CD4-positive, alpha-beta T cell treated with Interleukin-21 for 1 hour (primary cell): ENCODE measurements at regions not wholly inside any gene's neighbourhood (a gene's known extent, or its start where the extent isn't known, plus 50 kb on each side); places are given as distances from the start of the nearest gene placed in this dataset.

Experiments used
- DNase-seq: peaks from one replicate; pipeline ENCODE4 v3.0.0-alpha.2; 2020

DNA sequence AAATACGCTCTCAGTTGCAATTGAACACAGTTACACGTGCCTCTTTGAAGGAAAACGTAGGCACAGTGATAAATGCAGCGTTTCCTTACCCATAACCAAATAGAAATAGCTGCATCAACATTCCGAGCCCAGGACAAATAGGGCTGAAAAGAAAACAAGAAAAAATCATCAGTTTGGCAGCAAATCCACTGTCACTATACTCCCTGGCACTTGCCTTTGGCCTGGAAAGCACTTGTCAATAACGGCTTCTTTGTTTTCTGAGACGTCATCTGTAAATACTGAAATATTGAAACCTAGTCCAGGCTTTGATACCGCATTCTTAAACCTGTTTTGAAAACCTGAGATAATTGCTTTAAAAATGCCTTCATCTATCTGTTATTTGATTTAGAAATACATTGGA lies 167.2 kb upstream of the AKR1E2 start:
- DNase-seq = no peak

DNA sequence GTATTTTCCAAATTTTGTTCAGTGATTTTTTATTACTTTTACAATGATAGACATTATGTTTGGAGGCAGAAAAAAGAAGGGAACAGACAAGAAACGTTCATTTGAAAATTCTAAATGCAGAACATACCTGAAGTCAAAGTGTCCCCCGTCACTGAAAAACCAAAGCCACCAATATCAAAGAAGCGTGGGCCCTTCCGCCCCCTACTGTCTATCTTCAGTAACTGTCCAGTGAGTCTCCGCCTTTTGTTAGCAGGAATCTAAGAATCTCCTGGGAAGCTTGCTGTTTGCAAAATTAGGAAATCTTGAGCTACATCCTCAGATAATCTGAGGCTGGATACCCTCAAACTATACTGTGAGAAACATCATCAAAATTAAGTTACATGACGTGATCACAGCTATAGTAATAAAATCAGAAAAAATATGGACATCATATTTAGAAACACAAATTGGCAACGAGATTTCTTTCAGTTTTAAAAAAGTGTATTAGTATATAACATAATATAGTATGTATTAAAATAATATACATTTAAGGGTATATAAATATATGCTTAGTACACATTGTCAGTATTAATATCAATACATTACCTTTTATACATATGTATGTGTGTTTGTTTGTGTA lies 169.3 kb upstream of the AKR1E2 start:
- peak; percentile 65 for DNase-seq

DNA sequence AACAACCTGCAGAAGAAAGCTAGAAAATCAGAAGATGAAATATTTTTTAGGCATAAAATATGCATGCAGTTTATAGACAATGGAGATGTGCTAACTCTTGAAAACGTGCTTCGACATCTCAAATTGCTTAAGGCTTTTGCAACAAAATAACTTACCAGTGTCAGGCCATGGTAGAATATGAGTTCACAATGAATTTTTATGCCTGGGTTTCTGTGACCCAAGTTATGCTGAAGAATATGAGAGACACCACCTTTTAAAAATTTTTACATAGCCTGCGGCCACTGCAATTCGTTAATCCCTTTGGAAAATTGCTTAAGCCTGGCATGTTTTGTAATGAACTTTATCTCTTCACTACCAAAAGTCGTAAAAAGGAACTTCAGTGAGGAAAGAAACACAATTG lies 170.1 kb upstream of the AKR1E2 start:
- no peak for DNase-seq

DNA sequence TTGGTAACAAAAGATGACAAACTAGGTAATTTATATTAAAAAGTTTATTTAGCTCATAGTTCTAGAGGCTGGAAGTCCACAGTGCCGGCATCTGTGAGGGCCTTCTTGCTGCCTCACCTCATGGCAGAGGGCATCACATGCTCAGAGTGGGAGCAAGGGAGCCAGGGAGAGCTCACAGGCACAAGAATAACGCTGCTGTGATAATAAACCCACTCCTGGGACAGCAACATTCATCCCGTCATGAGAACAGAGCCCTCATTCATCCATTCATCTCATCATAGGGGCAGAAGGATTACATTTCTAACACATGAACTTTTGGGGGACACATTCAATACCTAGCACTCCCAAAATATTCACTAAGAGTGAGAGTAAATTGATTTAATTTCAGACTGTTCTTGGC lies 170.6 kb upstream of the AKR1E2 start:
- no peak for DNase-seq

DNA sequence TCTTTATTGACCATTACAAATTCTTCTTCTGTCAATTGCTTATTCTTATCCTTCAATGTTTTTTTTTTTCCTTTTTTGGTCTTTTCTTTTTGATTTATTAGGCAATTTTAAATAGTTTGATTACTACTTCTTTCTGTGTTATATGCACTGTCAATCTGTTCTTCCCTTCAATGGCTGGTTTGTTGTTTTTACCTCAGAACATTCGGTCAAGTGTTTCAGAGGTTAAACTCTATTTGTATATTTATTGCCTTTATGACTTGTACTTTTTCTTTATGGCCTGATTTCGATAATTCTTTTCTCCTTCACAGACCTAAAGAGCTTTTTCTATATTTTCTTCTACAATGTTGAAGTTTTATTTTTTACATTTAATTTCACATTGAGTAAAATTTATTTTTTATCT lies 171.5 kb upstream of the AKR1E2 start:
- no peak for DNase-seq

DNA sequence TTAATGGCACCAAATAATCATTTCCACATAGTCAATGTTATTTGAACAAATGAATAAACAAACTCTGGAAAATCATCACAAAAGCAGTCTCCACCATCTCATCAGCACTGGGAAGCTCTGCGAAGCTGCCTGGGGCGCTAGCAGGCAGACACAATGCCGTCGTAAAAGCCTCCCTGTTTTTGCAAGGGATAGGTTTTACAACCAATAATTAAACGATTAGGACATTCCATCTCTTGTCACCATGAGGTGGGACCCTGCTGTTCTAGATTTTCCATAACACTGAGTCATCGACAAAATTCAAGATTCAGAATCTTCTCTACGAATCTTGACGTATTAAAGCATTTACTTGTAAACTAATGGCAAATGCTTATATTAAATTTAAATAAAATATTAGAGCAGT lies 172.8 kb upstream of the AKR1E2 start:
- DNase-seq = no peak

DNA sequence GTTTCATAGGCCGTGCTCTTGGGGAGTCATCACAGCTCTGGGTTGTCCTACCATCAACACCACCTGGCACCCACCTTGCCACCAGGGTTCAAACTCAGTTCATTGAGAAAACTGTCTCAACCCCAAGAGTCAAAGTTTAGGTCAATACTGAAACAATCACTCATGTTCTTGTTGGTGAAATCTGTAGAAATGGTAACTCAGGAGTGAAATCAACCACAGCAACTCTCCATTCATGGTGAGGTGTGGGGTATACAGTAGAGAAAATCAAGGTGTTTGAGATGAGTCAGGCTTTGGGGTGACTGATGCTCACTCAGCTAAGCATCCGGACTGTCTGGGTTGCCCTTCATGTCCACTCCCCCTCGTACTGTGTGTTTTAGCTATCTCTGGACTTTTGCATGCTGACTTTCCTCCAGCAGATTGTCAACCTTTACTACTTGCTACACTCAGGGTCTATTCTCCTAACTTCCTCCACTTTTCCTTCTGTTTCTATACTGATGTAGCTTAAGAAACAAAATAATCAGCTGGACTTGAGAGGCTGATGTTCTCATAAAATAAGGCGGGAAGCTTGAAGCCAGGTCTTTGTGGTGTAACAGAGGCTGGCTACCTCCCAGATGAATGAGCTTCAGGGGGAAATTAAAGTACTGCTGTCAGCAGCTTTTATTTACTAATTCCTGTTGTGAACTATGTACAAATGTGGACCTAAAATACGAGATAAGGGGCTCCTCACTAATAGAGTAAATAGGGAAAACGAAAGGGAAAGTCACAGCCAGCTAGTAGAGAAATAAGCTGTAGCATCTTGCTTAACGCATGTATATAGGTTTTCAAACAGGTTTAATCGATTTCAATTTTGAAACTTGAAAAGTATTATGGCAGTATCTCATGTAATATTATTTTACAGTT lies 173.6 kb upstream of the AKR1E2 start:
- DNase-seq = no peak

DNA sequence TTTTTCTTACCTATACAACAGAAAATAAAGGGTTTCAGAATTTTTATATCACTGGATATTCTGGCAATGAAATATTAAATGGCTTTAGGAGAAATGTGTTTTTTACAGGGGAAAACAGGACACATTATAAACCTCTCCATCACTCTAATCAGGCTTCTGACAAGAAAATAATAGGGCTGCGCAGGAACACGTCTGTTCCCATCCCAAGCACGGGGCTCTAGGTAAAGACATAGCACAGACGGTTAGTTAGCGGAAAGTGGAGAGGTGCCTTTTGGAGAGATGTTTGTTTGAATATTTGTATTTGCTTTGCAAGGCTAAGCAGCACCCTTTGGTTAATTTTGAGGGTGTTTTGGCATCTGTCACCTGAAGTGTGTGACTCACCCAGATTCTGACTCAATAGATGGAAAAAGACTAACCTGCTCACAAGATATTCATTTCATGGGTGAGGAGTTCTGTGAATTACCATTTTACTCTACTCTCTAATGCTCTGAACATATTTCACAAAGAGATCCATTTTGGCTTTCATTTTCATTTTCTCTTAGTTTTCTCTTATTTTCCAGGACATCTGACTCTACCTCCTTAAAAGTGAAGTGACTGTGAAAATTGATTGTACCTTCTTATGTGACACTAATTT lies 174.5 kb upstream of the AKR1E2 start:
- DNase-seq = no peak

DNA sequence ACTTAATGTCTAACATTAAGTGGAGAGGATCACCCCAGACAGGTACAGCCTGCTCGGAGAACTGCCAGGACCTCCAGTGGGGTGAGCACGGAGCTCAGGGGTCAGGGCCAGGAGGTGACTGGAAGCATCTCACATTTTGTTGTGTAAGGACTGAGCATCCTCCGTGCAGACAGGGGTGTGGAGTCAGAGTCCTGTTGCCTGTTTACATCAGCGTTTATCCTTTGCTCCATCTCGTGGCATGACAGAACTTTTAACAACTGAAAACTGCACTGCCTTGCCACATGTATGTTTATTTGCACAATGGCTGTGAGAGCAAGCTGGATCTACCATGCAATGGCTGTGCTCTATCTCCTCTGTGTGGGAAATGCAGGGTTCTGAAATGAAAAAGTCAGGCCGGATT lies 175.4 kb upstream of the AKR1E2 start:
- no peak for DNase-seq

DNA sequence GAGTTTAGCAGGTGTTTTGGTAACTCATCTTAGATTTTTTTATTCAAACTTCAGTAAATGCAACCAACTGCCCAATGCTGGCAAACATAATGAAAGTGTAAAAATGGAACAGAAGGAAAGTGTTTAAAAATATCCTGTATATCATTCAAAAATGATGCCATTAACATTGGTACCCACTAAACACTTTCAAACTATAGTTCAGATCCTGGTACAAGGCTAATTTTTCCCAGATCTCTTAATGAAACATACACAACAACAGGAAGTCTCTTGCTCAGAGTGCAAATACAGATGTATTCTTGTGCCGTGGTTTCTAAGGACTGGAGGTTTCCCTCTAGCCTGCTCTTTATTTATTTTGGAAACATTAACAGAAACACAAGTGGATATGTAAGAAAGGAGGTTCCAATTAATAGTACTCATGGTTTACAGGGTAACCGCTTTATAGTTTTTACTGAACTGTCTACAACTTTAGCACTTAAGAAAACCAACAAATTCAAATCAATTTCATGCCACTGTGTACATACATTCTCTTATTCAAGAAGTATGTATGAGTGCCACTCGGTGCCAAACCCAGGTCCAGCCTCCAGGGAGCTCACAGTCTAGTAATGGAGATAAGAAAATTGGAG lies 176.0 kb upstream of the AKR1E2 start:
- DNase-seq = no peak

DNA sequence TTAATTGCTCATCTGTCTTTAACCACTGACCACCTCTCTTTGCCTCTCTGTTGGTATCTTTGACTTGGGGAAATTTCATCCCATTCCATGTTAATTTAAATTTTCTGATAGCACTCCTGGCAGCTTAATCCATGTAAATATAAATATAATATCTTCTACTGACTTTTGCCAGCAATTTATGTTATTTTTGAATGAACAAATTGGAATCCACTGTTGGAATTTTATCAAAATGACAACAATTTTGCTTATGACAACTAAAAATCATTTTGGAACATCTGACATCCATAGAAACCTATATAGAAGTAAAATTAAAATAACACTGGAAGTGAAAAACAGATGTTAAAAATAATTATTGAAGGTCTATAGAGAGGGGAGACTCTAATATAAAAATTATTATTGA lies 176.5 kb upstream of the AKR1E2 start:
- DNase-seq = no peak

DNA sequence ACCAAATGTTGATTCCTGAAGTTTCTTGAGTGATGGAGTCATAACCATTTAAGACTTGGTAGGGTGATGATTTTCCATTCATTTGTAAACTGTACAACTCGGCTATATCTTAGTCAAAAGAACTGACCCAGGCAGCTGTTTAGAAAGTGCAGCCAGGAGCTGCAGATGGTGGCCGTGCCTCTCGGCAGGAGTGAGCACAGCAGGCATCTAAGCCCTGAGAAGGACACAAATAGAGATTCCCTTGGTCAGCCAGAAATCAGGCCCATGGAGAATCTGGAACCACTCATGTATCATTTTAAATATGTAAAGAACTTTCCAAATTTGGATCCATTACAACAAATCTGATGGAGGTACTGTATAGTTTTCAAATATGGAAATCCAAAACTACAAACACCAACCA lies 177.0 kb upstream of the AKR1E2 start:
- DNase-seq = no peak

DNA sequence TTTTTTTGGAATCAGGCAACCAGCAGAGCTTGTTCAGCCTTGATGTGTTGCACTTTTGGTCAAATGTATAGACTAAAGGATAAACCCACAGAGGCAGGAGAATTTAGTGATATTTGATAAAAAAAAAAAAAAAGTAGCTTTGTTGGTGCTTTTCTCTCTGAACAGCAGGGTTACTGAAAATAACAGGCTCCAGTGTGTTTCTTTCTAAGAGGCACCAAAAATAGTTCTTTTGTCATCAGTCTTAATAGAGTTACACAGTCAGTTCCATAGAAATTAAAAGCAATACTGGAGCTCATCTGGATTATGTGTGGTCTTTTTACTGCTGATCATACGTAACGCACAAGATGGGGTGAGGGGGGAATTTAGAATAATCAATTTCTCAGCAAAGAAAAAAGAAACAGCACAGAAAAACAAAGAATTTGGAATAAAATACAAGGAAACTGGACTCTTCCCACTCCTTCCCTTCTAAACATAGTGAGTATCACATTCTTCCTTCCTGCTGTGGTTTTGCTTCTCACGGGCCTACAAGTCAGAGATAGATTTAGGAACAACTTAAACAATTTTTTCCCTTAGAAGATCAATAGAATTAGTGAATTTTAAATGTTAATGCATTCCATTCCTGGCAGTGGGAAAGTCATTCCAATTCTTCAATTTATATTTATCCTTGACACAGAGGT lies 178.8 kb upstream of the AKR1E2 start:
- no peak for DNase-seq

DNA sequence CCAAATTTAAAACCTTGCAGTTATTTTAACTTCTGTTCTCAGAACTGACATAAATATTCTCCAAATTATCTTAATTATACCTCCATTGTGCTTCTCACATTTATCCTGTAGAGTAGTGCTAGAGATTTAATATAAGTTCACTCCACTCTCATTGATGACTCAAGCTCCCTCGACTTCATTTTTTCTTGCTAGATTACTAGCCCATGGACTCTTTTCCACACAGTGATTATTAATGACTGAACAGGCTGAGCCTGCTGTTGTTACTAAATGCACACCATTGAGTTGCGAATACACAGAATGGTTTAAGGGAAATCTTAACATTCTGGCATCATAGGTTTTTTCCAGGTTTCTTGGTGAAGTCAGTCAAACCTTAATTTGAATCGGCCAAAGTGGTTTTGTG lies 179.5 kb upstream of the AKR1E2 start:
- no peak for DNase-seq

DNA sequence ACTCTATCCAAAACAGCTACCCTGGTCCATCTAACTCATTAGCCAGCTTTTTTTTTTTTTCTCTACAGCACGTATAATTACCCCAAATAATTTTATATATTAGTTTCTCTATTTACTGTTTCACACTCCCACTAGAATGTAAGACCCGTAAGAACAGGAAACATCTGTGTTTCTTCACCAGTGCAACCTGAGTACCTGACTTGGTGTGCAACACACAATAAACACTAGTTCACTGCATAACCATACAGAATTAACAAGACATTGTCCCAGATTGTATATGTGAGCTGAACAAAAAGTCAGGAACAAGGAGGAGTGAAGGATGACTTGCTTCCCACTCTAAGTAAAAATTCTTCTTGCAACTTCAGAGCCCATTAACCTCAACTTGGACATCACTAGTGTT lies 180.2 kb upstream of the AKR1E2 start:
- DNase-seq = no peak

DNA sequence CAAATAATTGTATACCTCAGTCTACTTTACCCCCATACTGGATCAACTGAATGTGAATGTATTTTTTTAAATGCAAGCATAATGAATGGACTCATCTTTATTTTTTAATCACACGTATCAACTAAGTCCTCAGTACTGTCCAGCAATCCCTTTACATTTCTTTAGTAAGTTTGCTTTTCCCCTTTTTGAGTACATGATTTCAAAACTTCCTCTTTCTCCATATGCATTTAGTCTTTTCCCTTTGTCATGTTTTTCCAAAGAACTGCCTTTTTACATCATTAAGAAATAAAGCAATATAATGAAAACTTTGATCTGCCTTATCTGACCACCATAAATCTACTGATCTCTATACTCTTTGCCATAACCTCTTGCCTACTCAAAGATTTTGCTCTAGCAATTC lies 182.5 kb upstream of the AKR1E2 start:
- DNase-seq = no peak

DNA sequence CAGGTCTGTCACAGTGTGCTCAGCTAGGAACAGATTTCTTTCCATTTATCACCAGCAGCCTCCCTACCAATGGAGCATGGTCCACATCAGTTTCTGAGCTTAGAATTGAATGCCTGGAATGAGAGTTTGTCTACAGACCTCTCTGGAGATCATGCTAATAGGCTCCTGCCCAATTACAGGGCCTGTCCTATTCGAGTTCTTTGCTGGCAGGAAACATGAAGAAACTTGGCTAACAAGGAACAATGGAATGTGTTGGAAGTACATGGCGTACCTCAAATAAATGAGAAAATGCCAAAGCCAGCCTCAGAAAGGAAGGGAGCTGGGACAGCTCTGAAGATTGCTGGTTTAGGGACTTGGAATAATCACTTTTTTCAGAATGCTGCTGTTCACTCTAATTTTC lies 186.0 kb upstream of the AKR1E2 start:
- DNase-seq = no peak

DNA sequence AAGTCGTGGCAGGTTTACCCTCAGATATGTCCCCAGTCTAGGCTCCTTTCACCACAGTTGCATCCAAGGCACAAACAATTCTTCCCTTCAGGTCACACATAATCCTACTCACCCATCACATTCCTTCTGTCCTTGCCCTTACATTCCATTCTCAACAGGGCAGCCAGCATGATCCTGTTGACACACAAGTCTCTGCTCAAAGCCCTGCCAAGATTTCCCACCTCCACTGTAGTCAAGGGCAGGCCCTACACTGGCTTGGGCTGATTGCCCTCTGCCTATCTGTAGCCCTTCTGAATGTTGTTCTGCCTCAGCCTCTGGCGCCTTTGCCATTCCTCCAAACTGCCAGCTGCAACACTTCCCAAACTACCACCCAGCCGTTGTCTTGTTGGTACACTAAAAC lies 187.9 kb upstream of the AKR1E2 start:
- DNase-seq = no peak

DNA sequence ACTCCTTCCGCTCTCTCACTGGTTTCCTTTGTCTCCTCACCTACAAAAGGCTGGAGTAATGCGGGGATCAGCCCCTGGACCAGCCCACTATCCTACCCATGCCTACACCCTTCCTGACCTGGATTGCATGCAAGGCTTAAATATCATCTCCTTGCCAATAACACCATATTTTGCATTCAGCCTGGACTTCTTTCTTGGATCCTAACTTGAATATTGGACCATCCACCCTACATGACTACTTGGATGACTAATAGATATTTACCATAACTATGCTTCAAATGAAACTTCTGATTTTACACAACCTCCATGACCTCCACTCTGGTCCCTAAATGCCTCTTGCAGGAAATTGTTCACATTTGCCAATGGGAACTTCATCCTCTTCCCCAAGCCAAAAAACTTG lies 188.3 kb upstream of the AKR1E2 start:
- no peak for DNase-seq

DNA sequence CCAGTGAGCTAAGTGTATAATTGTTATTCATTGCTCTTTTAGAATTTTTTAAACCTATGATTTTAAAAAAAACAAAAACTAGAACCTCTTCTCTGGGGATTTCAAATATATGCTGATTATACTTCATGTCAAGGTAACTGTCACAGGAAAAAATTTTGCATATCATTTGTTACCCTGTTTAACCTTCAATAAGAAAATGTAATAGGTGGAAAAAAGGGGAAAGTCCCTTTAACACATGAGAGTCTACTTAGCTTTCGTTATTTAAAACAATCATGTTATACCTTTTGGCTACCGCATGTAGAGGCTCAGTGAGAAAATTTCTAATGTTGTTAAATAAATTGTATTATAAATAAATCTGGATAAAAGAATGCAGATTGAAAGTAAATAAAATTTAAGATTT lies 190.1 kb upstream of the AKR1E2 start:
- DNase-seq = no peak

DNA sequence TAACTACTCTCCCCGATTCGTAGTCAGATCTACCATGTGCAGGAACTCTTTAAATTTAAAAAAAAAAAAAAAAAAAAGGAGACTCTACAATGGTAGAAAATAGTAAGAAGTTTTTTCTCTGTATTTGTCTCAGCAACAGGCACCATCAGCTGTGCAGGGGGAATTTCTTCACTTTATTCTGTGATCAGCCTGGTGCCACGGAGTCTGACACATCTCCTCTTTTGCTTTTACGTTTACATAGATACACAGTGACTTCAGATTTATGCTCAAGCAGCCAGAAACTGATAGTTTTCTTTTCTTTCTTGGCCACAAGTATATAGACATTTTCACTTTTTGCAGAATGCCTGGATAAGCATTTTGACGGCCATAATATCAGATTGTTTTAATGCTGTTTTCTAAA lies 190.6 kb upstream of the AKR1E2 start:
- DNase-seq = no peak

DNA sequence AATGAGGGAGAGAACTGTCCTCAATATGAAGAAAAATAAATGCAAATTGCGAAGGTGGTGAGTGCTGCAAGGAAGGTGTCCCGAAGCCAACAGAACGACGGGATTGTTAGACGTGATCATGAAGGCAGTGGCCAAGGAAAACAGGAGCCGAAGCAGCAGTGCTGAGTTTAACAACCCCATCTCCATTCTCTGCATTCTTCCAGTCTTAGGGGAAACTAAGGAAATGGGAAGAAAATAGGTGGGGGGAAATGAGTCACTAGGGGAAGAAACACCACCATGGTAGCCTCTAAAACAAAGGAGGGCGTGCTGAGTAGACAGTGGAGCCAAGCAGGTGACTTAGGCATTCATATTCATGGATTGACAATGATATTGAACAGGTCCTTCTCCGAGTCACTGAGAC lies 192.2 kb upstream of the AKR1E2 start:
- no peak for DNase-seq

DNA sequence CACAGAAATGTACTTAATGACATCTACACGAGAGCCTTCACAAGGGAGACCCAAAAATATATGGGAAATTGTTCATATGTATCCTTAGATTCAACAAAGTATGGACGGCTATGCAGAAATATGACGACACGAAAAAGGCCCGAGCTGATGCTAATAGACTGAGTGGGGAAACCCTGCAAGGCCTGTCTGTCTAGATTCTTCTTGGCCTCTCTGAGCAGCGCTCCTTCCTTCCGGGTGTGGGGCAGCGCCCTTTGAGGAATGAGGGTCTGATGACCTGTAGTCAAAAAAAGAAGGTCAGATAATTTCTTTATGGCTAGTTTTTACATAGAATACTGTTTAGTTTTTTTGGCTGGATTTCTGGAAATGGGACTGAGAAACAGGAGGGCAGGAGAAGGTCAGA lies 192.8 kb upstream of the AKR1E2 start:
- DNase-seq = no peak
